ENCODE measurements at regions not wholly inside any gene's neighbourhood (a gene's known extent, or its start where the extent isn't known, plus 50 kb on each side); places are given as distances from the start of the nearest gene placed in this dataset.

DNA sequence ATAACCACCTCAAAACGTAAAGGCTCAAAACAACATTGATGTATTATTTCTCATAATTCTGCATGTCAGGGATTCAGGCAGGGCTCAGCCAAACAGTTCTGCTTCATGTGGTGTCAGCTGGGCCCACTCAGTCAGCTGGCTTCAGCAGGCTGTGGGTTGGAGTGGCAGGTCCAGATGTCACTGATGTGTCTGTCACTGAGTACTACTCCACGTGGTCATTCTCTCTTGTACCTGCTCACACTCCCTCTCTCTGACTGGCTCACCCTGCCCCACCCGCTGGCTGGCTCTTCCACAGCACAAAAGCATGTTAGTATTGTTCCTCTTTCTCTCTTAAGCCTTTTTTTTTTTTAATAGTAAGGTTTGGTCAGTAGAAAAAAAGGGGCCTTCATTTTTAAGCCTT lies 182.4 kb downstream of the DICER1 start:
- peak overlapping the region; percentile 59 for H3K27ac ChIP-seq (ENCODE audit: low read depth, low read length)
- H3K4me3 ChIP-seq (ENCODE audit: low read length in 3 of 3) = peak overlapping the region in 1 of 3 donors; percentile 16
- no peaks in the 10 kb centered on the region for H3K27me3 ChIP-seq (ENCODE audit: control insufficient read depth in 3 of 3, insufficient read depth in 3 of 3, low read length in 3 of 3)
- no peaks in the 10 kb centered on the region for H3K9me3 ChIP-seq (ENCODE audit: control insufficient read depth in 3 of 3, low read length in 3 of 3)
- H3K9ac ChIP-seq (ENCODE audit: low read depth in 1 of 3, low read length in 3 of 3) = peak overlapping the region in 2 of 3 donors; percentile 12 to 63
- H3K4me1 ChIP-seq (ENCODE audit: control insufficient read depth in 3 of 3, insufficient read depth in 3 of 3, low read length in 3 of 3) = peaks cover 7 to 12% (median 7%) of the 10 kb centered on the region in 3 donors
- no peaks in the 10 kb centered on the region for H3K36me3 ChIP-seq (ENCODE audit: control insufficient read depth in 3 of 3, insufficient read depth in 3 of 3, low read length in 3 of 3)

DNA sequence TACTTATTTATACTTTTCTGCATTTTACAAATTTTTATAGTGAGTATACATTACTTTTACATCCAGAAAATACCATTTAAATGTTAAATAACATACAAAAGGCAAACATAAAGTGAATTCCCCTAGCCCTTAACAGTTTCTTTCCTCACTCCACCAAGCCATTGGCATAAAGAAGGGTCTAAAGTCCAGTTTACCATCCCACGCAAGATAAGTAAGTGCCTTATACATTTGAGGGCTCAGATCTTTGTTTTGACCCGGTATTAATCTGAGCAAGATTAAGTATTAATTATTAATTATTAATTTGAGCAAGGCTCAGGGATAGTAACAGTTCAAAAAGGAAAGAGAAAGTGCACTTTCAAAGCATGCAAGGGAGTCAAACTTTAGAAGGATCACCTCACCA lies 182.9 kb downstream of the DICER1 start:
- Histone ChIP-seq H3K27ac (ENCODE audit: low read depth, low read length) (peak overlapping the region; percentile 59), H3K4me3 (ENCODE audit: low read length in 3 of 3) (peak overlapping the region in 2 of 3 donors; percentile 16 to 50), H3K36me3 (ENCODE audit: control insufficient read depth in 3 of 3, insufficient read depth in 3 of 3, low read length in 3 of 3) (peaks cover 0 to 2% (median 0%) of the 10 kb centered on the region in 3 donors), H3K4me1 (ENCODE audit: control insufficient read depth in 3 of 3, insufficient read depth in 3 of 3, low read length in 3 of 3) (peaks cover 7 to 12% (median 7%) of the 10 kb centered on the region in 3 donors), H3K27me3 (ENCODE audit: control insufficient read depth in 3 of 3, insufficient read depth in 3 of 3, low read length in 3 of 3) (no peaks in the 10 kb centered on the region), H3K9me3 (ENCODE audit: control insufficient read depth in 3 of 3, low read length in 3 of 3) (no peaks in the 10 kb centered on the region), H3K9ac (ENCODE audit: low read depth in 1 of 3, low read length in 3 of 3) (peak overlapping the region in 2 of 3 donors; percentile 12 to 63)

DNA sequence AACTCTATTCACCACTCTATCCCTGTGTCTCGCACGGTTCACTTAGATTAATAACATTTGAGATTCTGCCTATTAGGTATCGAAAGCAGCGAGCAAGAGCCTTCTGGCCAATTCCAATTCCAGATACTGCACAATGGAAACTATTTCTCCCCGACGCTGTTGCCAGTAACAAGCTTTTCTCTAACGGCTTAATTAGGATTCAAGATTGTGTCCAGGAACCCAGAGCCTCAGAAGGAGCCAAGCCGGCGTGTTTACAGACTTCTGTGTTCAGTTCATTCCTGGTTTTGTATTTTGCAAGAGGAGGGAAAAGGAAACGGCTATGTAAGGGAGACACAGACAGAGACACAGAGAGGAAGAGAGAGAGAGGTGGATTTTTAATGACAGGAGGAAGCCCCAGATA lies 185.6 kb downstream of the DICER1 start:
- H3K9ac ChIP-seq (ENCODE audit: low read depth in 1 of 3, low read length in 3 of 3) = peak overlapping the region in 2 of 3 donors; percentile 15 to 63

GRCh38 chr14:94970941-94971730 lies 186.2 kb downstream of the DICER1 start:
- Histone ChIP-seq H3K4me3 (ENCODE audit: low read length in 3 of 3) (peak overlapping the region in 2 of 3 donors; percentile 8 to 49), H3K27ac (ENCODE audit: low read depth, low read length) (peak overlapping the region; percentile 79)

More for the DNA sequence above, 185.6 kb downstream of the DICER1 start:
- Histone ChIP-seq H3K27ac (ENCODE audit: low read depth, low read length) (peak overlapping the region; percentile 79), H3K36me3 (ENCODE audit: control insufficient read depth in 3 of 3, insufficient read depth in 3 of 3, low read length in 3 of 3) (peaks cover 0 to 11% (median 6%) of the 10 kb centered on the region in 3 donors), H3K27me3 (ENCODE audit: control insufficient read depth in 3 of 3, insufficient read depth in 3 of 3, low read length in 3 of 3) (no peaks in the 10 kb centered on the region), H3K4me3 (ENCODE audit: low read length in 3 of 3) (peak overlapping the region; percentile 40 to 59 (median 49)), H3K4me1 (ENCODE audit: control insufficient read depth in 3 of 3, insufficient read depth in 3 of 3, low read length in 3 of 3) (peaks cover 7 to 12% (median 7%) of the 10 kb centered on the region in 3 donors), H3K9me3 (ENCODE audit: control insufficient read depth in 3 of 3, low read length in 3 of 3) (no peaks in the 10 kb centered on the region)

GRCh38 chr14:94969766-94970165 lies 187.6 kb downstream of the DICER1 start:
- H3K9me3 ChIP-seq (ENCODE audit: control insufficient read depth in 3 of 3, low read length in 3 of 3) = no peaks in the 10 kb centered on the region

More at GRCh38 chr14:94970941-94971730, 186.2 kb downstream of the DICER1 start:
- Histone ChIP-seq H3K9me3 (ENCODE audit: control insufficient read depth in 3 of 3, low read length in 3 of 3) (no peaks in the 10 kb centered on the region), H3K27me3 (ENCODE audit: control insufficient read depth in 3 of 3, insufficient read depth in 3 of 3, low read length in 3 of 3) (no peaks in the 10 kb centered on the region), H3K4me1 (ENCODE audit: control insufficient read depth in 3 of 3, insufficient read depth in 3 of 3, low read length in 3 of 3) (peaks cover 7 to 12% (median 7%) of the 10 kb centered on the region in 3 donors), H3K36me3 (ENCODE audit: control insufficient read depth in 3 of 3, insufficient read depth in 3 of 3, low read length in 3 of 3) (peaks cover 0 to 11% (median 9%) of the 10 kb centered on the region in 3 donors), H3K9ac (ENCODE audit: low read depth in 1 of 3, low read length in 3 of 3) (peak overlapping the region in 2 of 3 donors; percentile 15 to 63)

DNA sequence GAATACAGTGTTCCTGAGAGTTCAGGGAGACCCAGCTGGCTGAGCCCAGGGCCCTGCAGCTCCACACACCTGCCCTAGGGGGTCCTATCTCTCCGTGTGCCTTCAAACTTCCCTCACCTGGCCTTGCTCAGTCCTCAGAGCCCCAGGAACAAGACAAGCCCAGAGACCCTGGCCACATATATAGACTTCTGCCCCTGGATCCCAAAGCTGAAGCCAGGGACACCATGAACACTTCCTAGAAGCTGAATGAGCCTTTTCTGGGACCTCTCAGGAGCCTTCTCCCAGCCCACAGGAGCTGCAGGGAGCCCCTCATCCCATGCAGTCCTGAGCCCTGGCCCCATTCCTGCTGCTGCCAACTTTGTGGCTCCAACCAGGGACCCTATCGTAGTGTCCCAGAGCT lies 190.5 kb downstream of the DICER1 start:
- no peak overlapping the region for H3K27ac ChIP-seq (ENCODE audit: low read depth, low read length)
- no peak overlapping the region for H3K4me3 ChIP-seq (ENCODE audit: low read length in 3 of 3)
- H3K36me3 ChIP-seq (ENCODE audit: control insufficient read depth in 3 of 3, insufficient read depth in 3 of 3, low read length in 3 of 3) = peaks cover 0 to 31% (median 13%) of the 10 kb centered on the region in 3 donors
- no peaks in the 10 kb centered on the region for H3K9me3 ChIP-seq (ENCODE audit: control insufficient read depth in 3 of 3, low read length in 3 of 3)
- no peak overlapping the region for H3K9ac ChIP-seq (ENCODE audit: low read depth in 1 of 3, low read length in 3 of 3)
- H3K4me1 ChIP-seq (ENCODE audit: control insufficient read depth in 3 of 3, insufficient read depth in 3 of 3, low read length in 3 of 3) = peaks cover 0 to 2% (median 0%) of the 10 kb centered on the region in 3 donors
- no peaks in the 10 kb centered on the region for H3K27me3 ChIP-seq (ENCODE audit: control insufficient read depth in 3 of 3, insufficient read depth in 3 of 3, low read length in 3 of 3)

More at GRCh38 chr14:94969766-94970165, 187.6 kb downstream of the DICER1 start:
- no peak overlapping the region for H3K4me3 ChIP-seq (ENCODE audit: low read length in 3 of 3)
- peaks cover 5 to 7% (median 7%) of the 10 kb centered on the region in 3 donors for H3K4me1 ChIP-seq (ENCODE audit: control insufficient read depth in 3 of 3, insufficient read depth in 3 of 3, low read length in 3 of 3)
- no peak overlapping the region for H3K27ac ChIP-seq (ENCODE audit: low read depth, low read length)
- no peaks in the 10 kb centered on the region for H3K27me3 ChIP-seq (ENCODE audit: control insufficient read depth in 3 of 3, insufficient read depth in 3 of 3, low read length in 3 of 3)
- H3K36me3 ChIP-seq (ENCODE audit: control insufficient read depth in 3 of 3, insufficient read depth in 3 of 3, low read length in 3 of 3) = peaks cover 0 to 17% (median 11%) of the 10 kb centered on the region in 3 donors
- H3K9ac ChIP-seq (ENCODE audit: low read depth in 1 of 3, low read length in 3 of 3) = no peak overlapping the region

DNA sequence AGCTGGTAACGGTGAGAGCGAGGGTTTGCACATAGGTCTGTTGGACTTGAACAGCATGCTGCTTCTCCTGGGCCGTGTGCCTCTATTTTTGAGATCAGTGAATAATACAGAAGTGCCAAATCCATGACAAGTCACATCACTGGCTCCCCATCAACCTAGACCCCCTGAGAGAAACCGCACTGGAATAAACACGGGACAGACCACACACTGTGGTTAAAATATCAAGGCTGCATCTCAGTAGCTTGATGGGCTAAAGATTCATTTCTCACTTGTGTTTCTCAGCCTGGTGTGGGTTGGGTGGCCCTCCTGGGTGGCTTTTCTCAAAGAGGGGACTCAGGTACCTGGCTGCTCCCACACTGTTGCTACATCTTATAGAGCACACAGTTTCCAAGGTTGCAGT lies 191.0 kb downstream of the DICER1 start:
- Histone ChIP-seq H3K36me3 (ENCODE audit: control insufficient read depth in 3 of 3, insufficient read depth in 3 of 3, low read length in 3 of 3) (peaks cover 0 to 31% (median 13%) of the 10 kb centered on the region in 3 donors), H3K9me3 (ENCODE audit: control insufficient read depth in 3 of 3, low read length in 3 of 3) (no peaks in the 10 kb centered on the region), H3K4me3 (ENCODE audit: low read length in 3 of 3) (no peak overlapping the region), H3K9ac (ENCODE audit: low read depth in 1 of 3, low read length in 3 of 3) (no peak overlapping the region), H3K27ac (ENCODE audit: low read depth, low read length) (no peak overlapping the region), H3K4me1 (ENCODE audit: control insufficient read depth in 3 of 3, insufficient read depth in 3 of 3, low read length in 3 of 3) (no peaks in the 10 kb centered on the region), H3K27me3 (ENCODE audit: control insufficient read depth in 3 of 3, insufficient read depth in 3 of 3, low read length in 3 of 3) (no peaks in the 10 kb centered on the region)

DNA sequence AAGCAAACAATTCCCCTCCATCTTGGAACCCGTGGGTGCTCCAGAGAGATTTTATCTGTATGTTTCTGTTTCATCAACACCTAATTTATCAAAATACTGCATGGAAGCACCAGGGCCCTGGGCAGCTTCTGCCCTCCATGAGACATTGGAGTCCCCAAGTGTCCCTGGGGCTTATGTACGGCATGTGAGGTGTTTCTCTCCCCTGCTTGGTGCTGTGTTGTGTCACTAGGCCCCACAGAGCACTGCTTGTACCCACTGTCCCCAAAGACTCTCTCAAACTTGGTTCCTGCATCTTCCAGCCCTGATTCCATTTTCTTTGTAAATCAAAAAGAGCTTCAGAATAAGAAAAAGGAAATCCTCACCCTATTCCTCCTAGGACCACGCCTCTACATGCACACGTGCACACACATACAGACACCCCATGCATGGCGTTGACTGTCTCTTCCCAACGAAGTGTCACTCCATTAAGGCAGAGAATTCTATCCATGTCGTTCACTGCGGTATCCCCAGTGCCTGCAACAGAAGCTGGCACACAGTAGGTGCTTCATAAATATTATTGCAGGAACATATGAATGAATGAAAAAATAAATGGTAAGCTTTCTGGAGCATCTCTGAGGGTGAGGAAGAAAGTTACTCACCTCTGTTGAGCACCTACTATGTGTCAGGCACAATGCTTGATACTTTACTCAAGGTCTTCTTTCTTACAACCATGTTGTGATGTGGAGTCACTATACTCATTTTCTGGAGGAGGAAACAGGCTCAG lies 191.6 kb downstream of the DICER1 start:
- Histone ChIP-seq H3K27me3 (ENCODE audit: control insufficient read depth in 3 of 3, insufficient read depth in 3 of 3, low read length in 3 of 3) (peaks cover 0 to under 1% (median 0%) of the 10 kb centered on the region in 3 donors), H3K4me3 (ENCODE audit: low read length in 3 of 3) (no peak overlapping the region), H3K36me3 (ENCODE audit: control insufficient read depth in 3 of 3, insufficient read depth in 3 of 3, low read length in 3 of 3) (peaks cover 0 to 31% (median 13%) of the 10 kb centered on the region in 3 donors), H3K9ac (ENCODE audit: low read depth in 1 of 3, low read length in 3 of 3) (no peak overlapping the region), H3K27ac (ENCODE audit: low read depth, low read length) (no peak overlapping the region), H3K9me3 (ENCODE audit: control insufficient read depth in 3 of 3, low read length in 3 of 3) (no peaks in the 10 kb centered on the region), H3K4me1 (ENCODE audit: control insufficient read depth in 3 of 3, insufficient read depth in 3 of 3, low read length in 3 of 3) (peaks cover 0 to under 1% (median 0%) of the 10 kb centered on the region in 3 donors)

DNA sequence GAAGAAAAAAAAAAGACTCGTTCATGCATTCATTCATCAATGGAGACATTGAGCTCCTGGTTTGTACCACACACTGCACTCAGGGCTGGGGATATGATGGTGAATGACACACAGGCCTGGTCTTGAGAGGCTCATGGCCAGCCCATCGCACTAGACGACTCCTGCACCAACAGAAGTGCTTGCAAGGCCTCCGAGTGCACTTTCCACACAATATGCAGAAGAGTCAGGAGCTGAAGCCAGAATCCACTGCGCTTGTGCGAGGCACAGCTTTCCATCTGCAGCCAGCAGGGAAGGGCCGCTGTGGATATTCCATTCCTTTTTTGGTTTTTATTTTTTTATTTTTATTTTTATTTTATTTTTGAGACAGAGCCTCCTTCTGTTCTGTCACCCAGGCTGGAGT lies 192.4 kb downstream of the DICER1 start:
- peaks cover 0 to 4% (median 0%) of the 10 kb centered on the region in 3 donors for H3K27me3 ChIP-seq (ENCODE audit: control insufficient read depth in 3 of 3, insufficient read depth in 3 of 3, low read length in 3 of 3)
- no peak overlapping the region for H3K4me3 ChIP-seq (ENCODE audit: low read length in 3 of 3)
- H3K4me1 ChIP-seq (ENCODE audit: control insufficient read depth in 3 of 3, insufficient read depth in 3 of 3, low read length in 3 of 3) = peaks cover 0 to 6% (median 0%) of the 10 kb centered on the region in 3 donors
- H3K9ac ChIP-seq (ENCODE audit: low read depth in 1 of 3, low read length in 3 of 3) = no peak overlapping the region
- peaks cover 0 to 34% (median 13%) of the 10 kb centered on the region in 3 donors for H3K36me3 ChIP-seq (ENCODE audit: control insufficient read depth in 3 of 3, insufficient read depth in 3 of 3, low read length in 3 of 3)
- no peak overlapping the region for H3K27ac ChIP-seq (ENCODE audit: low read depth, low read length)
- H3K9me3 ChIP-seq (ENCODE audit: control insufficient read depth in 3 of 3, low read length in 3 of 3) = no peaks in the 10 kb centered on the region
